ENCODE measurements at regions not wholly inside any gene's neighbourhood (a gene's known extent, or its start where the extent isn't known, plus 50 kb on each side); places are given as distances from the start of the nearest gene placed in this dataset.

DNA sequence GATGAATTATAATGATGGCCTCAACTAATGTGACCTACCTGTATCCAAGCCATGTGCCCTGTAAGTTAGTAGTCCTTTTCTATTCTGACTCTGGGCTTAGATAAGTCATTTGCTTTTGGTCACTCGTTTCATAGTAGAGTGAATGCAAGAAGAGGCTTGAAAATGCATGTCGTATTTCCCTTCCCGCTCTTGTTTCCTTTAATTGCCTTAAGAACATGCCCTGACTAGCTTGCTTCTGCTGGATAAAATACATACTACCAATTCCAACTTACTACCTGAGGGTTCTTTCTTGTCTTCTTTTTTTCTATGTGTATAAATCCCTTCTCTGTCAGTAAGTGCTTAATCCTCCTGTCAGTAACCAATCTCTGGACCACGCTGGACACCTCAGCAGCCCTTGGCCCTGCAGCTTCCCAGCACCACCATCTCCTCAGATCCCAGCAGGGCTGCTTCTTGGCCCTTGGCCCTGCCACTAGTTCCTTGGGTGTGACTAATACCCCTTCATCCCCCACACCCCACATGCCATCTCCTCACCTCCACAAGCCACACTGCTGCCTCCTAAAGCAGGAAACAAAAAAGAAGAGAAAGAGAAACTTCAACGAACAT lies 771.7 kb downstream of the IGSF11 start:
- CTCF ChIA-PET: no interaction called here
- POLR2A ChIA-PET: no interaction called here
- Mint-ChIP-seq H3K9me3 (peaks cover 16% of the 10 kb centered on the region), H3K4me3 (no peak overlapping the region), H3K36me3 (ENCODE audit: low read depth) (no peaks in the 10 kb centered on the region), H3K27me3 (no peaks in the 10 kb centered on the region), H3K27ac (no peak overlapping the region), H3K4me1 (ENCODE audit: low read depth) (no peaks in the 10 kb centered on the region)
- no peak for DNase-seq
- Histone ChIP-seq H3K4me3 (ENCODE audit: low read length) (no peak overlapping the region), H3K36me3 (ENCODE audit: insufficient read depth, low read length) (no peaks in the 10 kb centered on the region), H3K9me3 (ENCODE audit: control insufficient read depth in 1 of 2, insufficient read depth in 1 of 2, low read length in 2 of 2) (peaks cover 3 to 5% of the 10 kb centered on the region in 2 experiments), H3K27ac (ENCODE audit: low read depth in 1 of 2, low read length in 2 of 2) (no peak overlapping the region), H3K27me3 (ENCODE audit: control insufficient read depth in 1 of 2, insufficient read depth in 2 of 2, low read length in 2 of 2) (no peaks in the 10 kb centered on the region), H3K4me1 (ENCODE audit: insufficient read depth, low read length) (no peaks in the 10 kb centered on the region)
- intact Hi-C loops (cut with DNase I, micrococcal nuclease): no loop called here
- no peak for ATAC-seq (ENCODE audit: poor library complexity)
- TF ChIP-seq, protein P1, sequence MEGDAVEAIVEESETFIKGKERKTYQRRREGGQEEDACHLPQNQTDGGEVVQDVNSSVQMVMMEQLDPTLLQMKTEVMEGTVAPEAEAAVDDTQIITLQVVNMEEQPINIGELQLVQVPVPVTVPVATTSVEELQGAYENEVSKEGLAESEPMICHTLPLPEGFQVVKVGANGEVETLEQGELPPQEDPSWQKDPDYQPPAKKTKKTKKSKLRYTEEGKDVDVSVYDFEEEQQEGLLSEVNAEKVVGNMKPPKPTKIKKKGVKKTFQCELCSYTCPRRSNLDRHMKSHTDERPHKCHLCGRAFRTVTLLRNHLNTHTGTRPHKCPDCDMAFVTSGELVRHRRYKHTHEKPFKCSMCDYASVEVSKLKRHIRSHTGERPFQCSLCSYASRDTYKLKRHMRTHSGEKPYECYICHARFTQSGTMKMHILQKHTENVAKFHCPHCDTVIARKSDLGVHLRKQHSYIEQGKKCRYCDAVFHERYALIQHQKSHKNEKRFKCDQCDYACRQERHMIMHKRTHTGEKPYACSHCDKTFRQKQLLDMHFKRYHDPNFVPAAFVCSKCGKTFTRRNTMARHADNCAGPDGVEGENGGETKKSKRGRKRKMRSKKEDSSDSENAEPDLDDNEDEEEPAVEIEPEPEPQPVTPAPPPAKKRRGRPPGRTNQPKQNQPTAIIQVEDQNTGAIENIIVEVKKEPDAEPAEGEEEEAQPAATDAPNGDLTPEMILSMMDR (IDR thresholded peaks at IDR 0.05): no peak

DNA sequence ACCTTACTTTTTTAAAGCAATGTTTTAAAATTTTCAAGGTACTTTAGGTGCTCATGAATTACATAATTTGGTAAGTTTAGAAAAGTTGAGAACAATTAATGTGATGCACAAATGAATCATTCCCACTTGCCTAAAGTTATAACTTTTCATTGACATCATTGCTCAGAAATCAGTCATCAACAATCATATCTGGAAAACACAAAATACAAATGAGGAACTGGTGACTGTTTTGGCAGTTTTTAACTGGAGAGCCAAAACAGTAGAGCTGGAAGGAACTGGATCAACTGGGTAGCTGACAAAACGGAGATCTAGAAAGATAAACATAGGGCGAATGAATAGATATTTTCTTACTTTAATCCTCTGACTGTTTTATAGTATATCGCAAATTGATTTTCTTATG lies 767.1 kb downstream of the IGSF11 start:
- intact Hi-C loops (cut with DNase I, micrococcal nuclease): no loop called here
- no peaks in the 10 kb centered on the region for H3K27me3 Mint-ChIP-seq
- no peaks in the 10 kb centered on the region for H3K27me3 ChIP-seq (ENCODE audit: control insufficient read depth in 1 of 2, insufficient read depth in 2 of 2, low read length in 2 of 2)
- ATAC-seq (ENCODE audit: poor library complexity) (no peak), DNase-seq (no peak)
- H3K36me3 Mint-ChIP-seq (ENCODE audit: low read depth): no peaks in the 10 kb centered on the region
- H3K27ac ChIP-seq (ENCODE audit: low read depth in 1 of 2, low read length in 2 of 2): no peak overlapping the region
- CTCF ChIA-PET: no interaction called here
- no peak overlapping the region for H3K4me3 ChIP-seq (ENCODE audit: low read length)
- H3K27ac Mint-ChIP-seq: no peak overlapping the region
- TF ChIP-seq, protein P1 (IDR thresholded peaks at IDR 0.05): no peak
- peaks cover 14% of the 10 kb centered on the region for H3K9me3 Mint-ChIP-seq
- peaks cover 5 to 16% of the 10 kb centered on the region in 2 experiments for H3K9me3 ChIP-seq (ENCODE audit: control insufficient read depth in 1 of 2, insufficient read depth in 1 of 2, low read length in 2 of 2)
- no peaks in the 10 kb centered on the region for H3K4me1 ChIP-seq (ENCODE audit: insufficient read depth, low read length)
- POLR2A ChIA-PET: no interaction called here
- no peaks in the 10 kb centered on the region for H3K4me1 Mint-ChIP-seq (ENCODE audit: low read depth)
- H3K4me3 Mint-ChIP-seq: no peak overlapping the region
- no peaks in the 10 kb centered on the region for H3K36me3 ChIP-seq (ENCODE audit: insufficient read depth, low read length)

DNA sequence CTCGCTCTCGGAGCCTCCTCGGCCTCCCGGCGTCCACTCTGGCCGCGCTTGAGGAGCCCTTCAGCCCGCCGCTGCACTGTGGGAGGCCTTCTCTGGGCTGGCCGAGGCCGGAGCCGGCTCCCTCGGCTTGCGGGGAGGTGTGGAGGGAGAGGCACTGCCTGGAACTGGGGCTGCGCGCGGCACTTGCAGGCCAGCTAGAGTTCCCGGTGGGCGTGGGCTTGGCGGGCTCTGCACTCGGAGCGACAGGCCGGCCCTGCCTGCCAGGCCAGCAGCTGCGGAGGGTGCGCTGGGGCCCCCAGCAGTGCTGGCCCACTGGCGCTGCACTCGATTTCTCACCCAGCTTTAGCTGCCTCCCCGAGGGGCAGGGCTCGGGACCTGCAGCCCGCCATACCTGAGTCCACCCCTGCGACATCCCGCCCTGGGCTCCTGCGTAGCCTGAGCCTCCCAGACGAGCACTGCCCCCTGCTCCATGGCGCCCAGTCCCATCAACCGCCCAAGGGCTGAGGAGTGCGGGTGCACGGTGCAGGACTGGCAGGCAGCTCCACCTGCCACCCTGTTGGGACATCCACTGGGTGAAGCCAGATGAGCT lies 765.0 kb downstream of the IGSF11 start:
- intact Hi-C loops (cut with DNase I, micrococcal nuclease): no loop called here
- H3K27ac ChIP-seq (ENCODE audit: low read depth in 1 of 2, low read length in 2 of 2): no peak overlapping the region
- peaks cover 5 to 13% of the 10 kb centered on the region in 2 experiments for H3K9me3 ChIP-seq (ENCODE audit: control insufficient read depth in 1 of 2, insufficient read depth in 1 of 2, low read length in 2 of 2)
- Mint-ChIP-seq H3K36me3 (ENCODE audit: low read depth) (no peaks in the 10 kb centered on the region), H3K9me3 (peaks cover 18% of the 10 kb centered on the region), H3K4me3 (no peak overlapping the region), H3K4me1 (ENCODE audit: low read depth) (no peaks in the 10 kb centered on the region), H3K27me3 (no peaks in the 10 kb centered on the region), H3K27ac (no peak overlapping the region)
- ATAC-seq (ENCODE audit: poor library complexity): no peak
- no peaks in the 10 kb centered on the region for H3K36me3 ChIP-seq (ENCODE audit: insufficient read depth, low read length)
- ChIA-PET CTCF (no interaction called here), POLR2A (no interaction called here)
- TF ChIP-seq, protein P1 (IDR thresholded peaks at IDR 0.05): no peak
- no peak for DNase-seq
- H3K4me3 ChIP-seq (ENCODE audit: low read length): no peak overlapping the region
- H3K4me1 ChIP-seq (ENCODE audit: insufficient read depth, low read length): no peaks in the 10 kb centered on the region
- H3K27me3 ChIP-seq (ENCODE audit: control insufficient read depth in 1 of 2, insufficient read depth in 2 of 2, low read length in 2 of 2): no peaks in the 10 kb centered on the region

Measured in CD4-positive, alpha-beta T cell (primary cell).